ENCODE measurements at regions not wholly inside any gene's neighbourhood (a gene's known extent, or its start where the extent isn't known, plus 50 kb on each side); places are given as distances from the start of the nearest gene placed in this dataset.

DNA sequence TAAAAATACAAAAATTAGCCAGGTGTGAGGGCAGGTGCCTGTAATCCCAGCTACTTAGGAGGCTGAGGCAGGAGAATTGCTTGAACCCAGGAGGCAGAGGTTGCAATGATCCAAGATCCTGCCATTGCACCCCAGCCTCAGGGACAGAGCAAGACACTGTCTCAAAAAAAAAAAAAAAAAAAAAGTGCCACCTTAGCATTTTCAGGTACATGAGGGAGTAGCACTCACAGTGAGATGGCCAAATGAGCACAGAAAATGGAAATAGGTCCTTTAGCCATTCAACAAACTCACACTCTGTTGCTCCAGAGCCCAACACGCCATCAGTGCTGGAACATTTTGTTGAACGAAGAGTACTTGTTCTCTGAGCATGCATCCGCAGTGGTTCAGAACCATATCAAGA lies 75.2 kb upstream of the MYL2 start (continued):
- TF ChIP-seq, protein P1, sequence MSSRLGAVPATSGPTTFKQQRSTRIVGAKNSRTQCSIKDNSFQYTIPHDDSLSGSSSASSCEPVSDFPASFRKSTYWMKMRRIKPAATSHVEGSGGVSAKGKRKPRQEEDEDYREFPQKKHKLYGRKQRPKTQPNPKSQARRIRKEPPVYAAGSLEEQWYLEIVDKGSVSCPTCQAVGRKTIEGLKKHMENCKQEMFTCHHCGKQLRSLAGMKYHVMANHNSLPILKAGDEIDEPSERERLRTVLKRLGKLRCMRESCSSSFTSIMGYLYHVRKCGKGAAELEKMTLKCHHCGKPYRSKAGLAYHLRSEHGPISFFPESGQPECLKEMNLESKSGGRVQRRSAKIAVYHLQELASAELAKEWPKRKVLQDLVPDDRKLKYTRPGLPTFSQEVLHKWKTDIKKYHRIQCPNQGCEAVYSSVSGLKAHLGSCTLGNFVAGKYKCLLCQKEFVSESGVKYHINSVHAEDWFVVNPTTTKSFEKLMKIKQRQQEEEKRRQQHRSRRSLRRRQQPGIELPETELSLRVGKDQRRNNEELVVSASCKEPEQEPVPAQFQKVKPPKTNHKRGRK (CRISPR knock-in tag; IDR thresholded peaks at IDR 0.05; ENCODE audit: borderline replicate concordance): no peak
- TF ChIP-seq, protein P2, sequence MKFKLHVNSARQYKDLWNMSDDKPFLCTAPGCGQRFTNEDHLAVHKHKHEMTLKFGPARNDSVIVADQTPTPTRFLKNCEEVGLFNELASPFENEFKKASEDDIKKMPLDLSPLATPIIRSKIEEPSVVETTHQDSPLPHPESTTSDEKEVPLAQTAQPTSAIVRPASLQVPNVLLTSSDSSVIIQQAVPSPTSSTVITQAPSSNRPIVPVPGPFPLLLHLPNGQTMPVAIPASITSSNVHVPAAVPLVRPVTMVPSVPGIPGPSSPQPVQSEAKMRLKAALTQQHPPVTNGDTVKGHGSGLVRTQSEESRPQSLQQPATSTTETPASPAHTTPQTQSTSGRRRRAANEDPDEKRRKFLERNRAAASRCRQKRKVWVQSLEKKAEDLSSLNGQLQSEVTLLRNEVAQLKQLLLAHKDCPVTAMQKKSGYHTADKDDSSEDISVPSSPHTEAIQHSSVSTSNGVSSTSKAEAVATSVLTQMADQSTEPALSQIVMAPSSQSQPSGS (CRISPR knock-in tag; IDR thresholded peaks at IDR 0.05; ENCODE audit: borderline replicate concordance, low read depth): no peak
- no peak for TF ChIP-seq CBFB (CRISPR knock-in tag; IDR thresholded peaks at IDR 0.05; ENCODE audit: low read depth)
- no peak for TF ChIP-seq ELF4 (CRISPR knock-in tag; IDR thresholded peaks at IDR 0.05; ENCODE audit: low read depth)
- TF ChIP-seq ZNF138 (CRISPR knock-in tag; conservative IDR thresholded peaks at IDR 0.05): no peak

DNA sequence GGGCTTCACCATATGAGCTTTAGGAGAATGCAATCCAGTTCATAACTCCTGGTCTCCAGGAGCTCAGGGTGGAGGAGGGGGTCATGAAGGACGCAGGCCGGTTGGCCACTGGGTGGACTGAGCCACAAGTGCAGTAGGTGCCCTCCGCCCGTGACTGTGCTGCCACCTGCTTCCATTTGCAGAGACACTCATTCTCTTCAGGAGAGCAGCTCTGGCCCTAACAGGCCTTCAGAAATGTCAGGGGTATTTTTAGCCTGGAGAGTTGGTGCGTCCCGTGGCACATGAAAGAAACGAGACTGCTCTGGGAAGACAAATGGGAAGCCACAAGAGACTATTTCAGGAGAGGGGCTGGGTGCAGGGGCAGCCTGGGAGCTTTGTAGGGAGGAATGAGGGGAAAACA lies 74.6 kb upstream of the MYL2 start:
- peaks cover 3% of the 10 kb centered on the region; the same call in 1 of the 2 replicates for H3K36me3 Mint-ChIP-seq
- ATAC-seq: no peak
- no peak for DNase-seq (ENCODE audit: low spot score)
- H3K4me3 Mint-ChIP-seq: no peak overlapping the region
- no peak overlapping the region for H3K27ac Mint-ChIP-seq
- ChIA-PET CTCF (interaction anchor here (1.5 kb wide), 1 partner anchor 11 kb away, joined by 4 read pairs; no protein-coding TSS in a partner anchor), POLR2A (no interaction called here)
- H3K4me1 Mint-ChIP-seq: no peaks in the 10 kb centered on the region
- H3K9me3 Mint-ChIP-seq: peaks cover 31% of the 10 kb centered on the region
- TF ChIP-seq, protein P1 (CRISPR knock-in tag; IDR thresholded peaks at IDR 0.05; ENCODE audit: borderline replicate concordance): no peak
- TF ChIP-seq CREM (CRISPR knock-in tag; IDR thresholded peaks at IDR 0.05): no peak
- TF ChIP-seq, protein P3, sequence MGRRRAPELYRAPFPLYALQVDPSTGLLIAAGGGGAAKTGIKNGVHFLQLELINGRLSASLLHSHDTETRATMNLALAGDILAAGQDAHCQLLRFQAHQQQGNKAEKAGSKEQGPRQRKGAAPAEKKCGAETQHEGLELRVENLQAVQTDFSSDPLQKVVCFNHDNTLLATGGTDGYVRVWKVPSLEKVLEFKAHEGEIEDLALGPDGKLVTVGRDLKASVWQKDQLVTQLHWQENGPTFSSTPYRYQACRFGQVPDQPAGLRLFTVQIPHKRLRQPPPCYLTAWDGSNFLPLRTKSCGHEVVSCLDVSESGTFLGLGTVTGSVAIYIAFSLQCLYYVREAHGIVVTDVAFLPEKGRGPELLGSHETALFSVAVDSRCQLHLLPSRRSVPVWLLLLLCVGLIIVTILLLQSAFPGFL (CRISPR knock-in tag; IDR thresholded peaks at IDR 0.05; ENCODE audit: borderline replicate concordance): no peak
- TF ChIP-seq, protein P4, sequence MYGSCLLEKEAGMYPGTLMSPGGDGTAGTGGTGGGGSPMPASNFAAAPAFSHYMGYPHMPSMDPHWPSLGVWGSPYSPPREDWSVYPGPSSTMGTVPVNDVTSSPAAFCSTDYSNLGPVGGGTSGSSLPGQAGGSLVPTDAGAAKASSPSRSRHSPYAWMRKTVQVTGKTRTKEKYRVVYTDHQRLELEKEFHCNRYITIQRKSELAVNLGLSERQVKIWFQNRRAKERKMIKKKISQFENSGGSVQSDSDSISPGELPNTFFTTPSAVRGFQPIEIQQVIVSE (CRISPR knock-in tag; IDR thresholded peaks at IDR 0.05; ENCODE audit: borderline replicate concordance): no peak
- TF ChIP-seq, protein P5, sequence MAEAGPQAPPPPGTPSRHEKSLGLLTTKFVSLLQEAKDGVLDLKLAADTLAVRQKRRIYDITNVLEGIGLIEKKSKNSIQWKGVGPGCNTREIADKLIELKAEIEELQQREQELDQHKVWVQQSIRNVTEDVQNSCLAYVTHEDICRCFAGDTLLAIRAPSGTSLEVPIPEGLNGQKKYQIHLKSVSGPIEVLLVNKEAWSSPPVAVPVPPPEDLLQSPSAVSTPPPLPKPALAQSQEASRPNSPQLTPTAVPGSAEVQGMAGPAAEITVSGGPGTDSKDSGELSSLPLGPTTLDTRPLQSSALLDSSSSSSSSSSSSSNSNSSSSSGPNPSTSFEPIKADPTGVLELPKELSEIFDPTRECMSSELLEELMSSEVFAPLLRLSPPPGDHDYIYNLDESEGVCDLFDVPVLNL (CRISPR knock-in tag; IDR thresholded peaks at IDR 0.05; ENCODE audit: borderline replicate concordance, low read depth): no peak
- TF ChIP-seq ZNF263 (CRISPR knock-in tag; IDR thresholded peaks at IDR 0.05; ENCODE audit: low read depth): no peak
- TF ChIP-seq, protein P6, sequence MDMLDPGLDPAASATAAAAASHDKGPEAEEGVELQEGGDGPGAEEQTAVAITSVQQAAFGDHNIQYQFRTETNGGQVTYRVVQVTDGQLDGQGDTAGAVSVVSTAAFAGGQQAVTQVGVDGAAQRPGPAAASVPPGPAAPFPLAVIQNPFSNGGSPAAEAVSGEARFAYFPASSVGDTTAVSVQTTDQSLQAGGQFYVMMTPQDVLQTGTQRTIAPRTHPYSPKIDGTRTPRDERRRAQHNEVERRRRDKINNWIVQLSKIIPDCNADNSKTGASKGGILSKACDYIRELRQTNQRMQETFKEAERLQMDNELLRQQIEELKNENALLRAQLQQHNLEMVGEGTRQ (CRISPR knock-in tag; IDR thresholded peaks at IDR 0.05): no peak
- TF ChIP-seq, protein P7, sequence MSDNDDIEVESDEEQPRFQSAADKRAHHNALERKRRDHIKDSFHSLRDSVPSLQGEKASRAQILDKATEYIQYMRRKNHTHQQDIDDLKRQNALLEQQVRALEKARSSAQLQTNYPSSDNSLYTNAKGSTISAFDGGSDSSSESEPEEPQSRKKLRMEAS (CRISPR knock-in tag; IDR thresholded peaks at IDR 0.05): no peak
- no peak for TF ChIP-seq NR2C2 (CRISPR knock-in tag; IDR thresholded peaks at IDR 0.05)
- no peak for TF ChIP-seq SP1 (CRISPR knock-in tag; conservative IDR thresholded peaks at IDR 0.05)
- no peak for TF ChIP-seq ZNF396 (CRISPR knock-in tag; IDR thresholded peaks at IDR 0.05; ENCODE audit: borderline replicate concordance)
- TF ChIP-seq NR1H2 (CRISPR knock-in tag; IDR thresholded peaks at IDR 0.05): no peak
- H3K27me3 Mint-ChIP-seq (ENCODE audit: low read depth): peaks cover 21% of the 10 kb centered on the region
